ENCODE measurements at regions not wholly inside any gene's neighbourhood (a gene's known extent, or its start where the extent isn't known, plus 50 kb on each side); places are given as distances from the start of the nearest gene placed in this dataset.

GRCh38 chr14:62081012-62081612 lies 318.9 kb downstream of the SNAPC1 start:
- DNase-seq (ENCODE audit: low read depth in 4 of 4, low spot score in 3 of 4), result no peak

- no peak for DNase-seq (ENCODE audit: low read depth in 4 of 4, low spot score in 3 of 4)
These were observed 319.7 kb downstream of the SNAPC1 start for GRCh38 chr14:62081951-62082350.

- DNase-seq (ENCODE audit: low read depth in 4 of 4, low spot score in 3 of 4), result no peak
These were observed 320.6 kb downstream of the SNAPC1 start for GRCh38 chr14:62082779-62083178.

- DNase-seq (ENCODE audit: low read depth in 4 of 4, low spot score in 3 of 4), result no peak
These were observed 321.8 kb downstream of the SNAPC1 start for GRCh38 chr14:62084020-62084419.

- no peak for DNase-seq (ENCODE audit: low read depth in 4 of 4, low spot score in 3 of 4)
These were observed 325.0 kb downstream of the SNAPC1 start for GRCh38 chr14:62087191-62087590.

- no peak for DNase-seq (ENCODE audit: low read depth in 4 of 4, low spot score in 3 of 4)
These were observed 331.5 kb downstream of the SNAPC1 start for GRCh38 chr14:62093736-62094135.

- DNase-seq (ENCODE audit: low read depth in 4 of 4, low spot score in 3 of 4), result no peak
These were observed 334.9 kb downstream of the SNAPC1 start for GRCh38 chr14:62097072-62097471.

- no peak for DNase-seq (ENCODE audit: low read depth in 4 of 4, low spot score in 3 of 4)
These were observed 335.6 kb downstream of the SNAPC1 start for GRCh38 chr14:62097824-62098223.

- DNase-seq (ENCODE audit: low read depth in 4 of 4, low spot score in 3 of 4), result no peak
These were observed 336.1 kb downstream of the SNAPC1 start for GRCh38 chr14:62098357-62098756.

GRCh38 chr14:62099091-62099490 lies 336.9 kb downstream of the SNAPC1 start:
- no peak for DNase-seq (ENCODE audit: low read depth in 4 of 4, low spot score in 3 of 4)

- no peak for DNase-seq (ENCODE audit: low read depth in 4 of 4, low spot score in 3 of 4)
These were observed 339.0 kb downstream of the SNAPC1 start for GRCh38 chr14:62101189-62101588.

- no peak for DNase-seq (ENCODE audit: low read depth in 4 of 4, low spot score in 3 of 4)
These were observed 339.6 kb downstream of the SNAPC1 start for GRCh38 chr14:62101673-62102348.

- no peak for DNase-seq (ENCODE audit: low read depth in 4 of 4, low spot score in 3 of 4)
These were observed 340.1 kb downstream of the SNAPC1 start for GRCh38 chr14:62102349-62102725.

- no peak for DNase-seq (ENCODE audit: low read depth in 4 of 4, low spot score in 3 of 4)
These were observed 341.2 kb downstream of the SNAPC1 start for GRCh38 chr14:62103464-62103863.

- DNase-seq (ENCODE audit: low read depth in 4 of 4, low spot score in 3 of 4), result no peak
These were observed 348.7 kb downstream of the SNAPC1 start for GRCh38 chr14:62110941-62111340.

- peak; percentile 64 to 76 (median 69) for DNase-seq (ENCODE audit: low read depth in 4 of 4, low spot score in 3 of 4)
These were observed 355.0 kb downstream of the SNAPC1 start for GRCh38 chr14:62117010-62117750.

GRCh38 chr14:62117751-62118105 lies 355.5 kb downstream of the SNAPC1 start:
- no peak for DNase-seq (ENCODE audit: low read depth in 4 of 4, low spot score in 3 of 4)

- no peak for DNase-seq (ENCODE audit: low read depth in 4 of 4, low spot score in 3 of 4)
These were observed 356.2 kb downstream of the SNAPC1 start for GRCh38 chr14:62118461-62118860.

GRCh38 chr14:62118871-62119270 lies 356.7 kb downstream of the SNAPC1 start:
- no peak for DNase-seq (ENCODE audit: low read depth in 4 of 4, low spot score in 3 of 4)

- no peak for DNase-seq (ENCODE audit: low read depth in 4 of 4, low spot score in 3 of 4)
These were observed 361.7 kb downstream of the SNAPC1 start for GRCh38 chr14:62123961-62124360.

GRCh38 chr14:62125793-62126192 lies 363.6 kb downstream of the SNAPC1 start:
- DNase-seq (ENCODE audit: low read depth in 4 of 4, low spot score in 3 of 4), result no peak

GRCh38 chr14:62126879-62127478 lies 364.8 kb downstream of the SNAPC1 start:
- DNase-seq (ENCODE audit: low read depth in 4 of 4, low spot score in 3 of 4), result peak in 2 of 4 donors; percentile 25 to 40
